NCI-H524 (cell line): ENCODE measurements at regions not wholly inside any gene's neighbourhood (a gene's known extent, or its start where the extent isn't known, plus 50 kb on each side); places are given as distances from the start of the nearest gene placed in this dataset.
"Not testable (repeated sequence)": the region's sequence is repeated elsewhere in the genome, so short reads cannot be mapped to it uniquely, and the experiment has no call there.

Source experiments
- DNase-seq, 2 experiments: peaks; one replicate each; lab custom pipeline; 2025; lab: John Stamatoyannopoulos, UW

DNA sequence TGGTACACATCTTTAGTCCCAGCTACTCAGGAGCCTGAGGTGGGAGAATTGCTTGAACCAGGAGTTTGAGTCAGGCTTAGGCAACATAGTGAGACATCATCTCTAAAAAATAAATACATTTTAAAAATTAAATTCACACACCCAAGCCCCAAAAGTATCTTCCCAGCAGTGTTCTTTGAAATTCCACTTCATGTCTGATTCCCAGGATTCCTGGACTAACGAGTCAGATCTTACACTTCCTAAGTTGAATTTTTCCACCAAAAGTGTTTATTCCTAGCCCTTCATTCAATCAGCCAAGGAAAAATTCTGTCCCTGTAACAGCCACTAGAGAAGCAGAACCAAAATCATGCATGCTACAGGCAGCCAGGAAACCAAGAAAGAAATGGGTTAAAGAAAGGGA is 970.9 kb downstream of the EFNA5 start:
- no peak for DNase-seq

DNA sequence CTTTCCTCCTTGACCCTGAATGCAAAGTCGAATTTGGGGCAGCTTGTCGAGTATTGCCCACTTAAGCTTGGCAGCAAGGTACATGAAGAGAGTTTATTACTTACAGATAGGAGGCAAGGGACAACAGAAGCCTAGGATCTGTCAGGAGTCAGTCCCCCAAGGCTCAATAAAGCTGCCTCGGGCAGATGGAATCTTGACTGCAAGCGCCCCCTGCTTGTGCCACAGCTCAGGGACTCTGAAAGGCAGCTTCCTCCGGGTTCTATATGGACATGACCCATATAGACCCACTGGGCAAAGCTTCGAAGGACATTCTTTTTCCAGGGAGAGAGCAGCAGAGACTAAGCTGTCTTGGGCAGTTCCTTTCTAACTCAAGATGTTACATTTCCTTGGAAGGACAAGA is 971.5 kb downstream of the EFNA5 start:
- DNase-seq = no peak

DNA sequence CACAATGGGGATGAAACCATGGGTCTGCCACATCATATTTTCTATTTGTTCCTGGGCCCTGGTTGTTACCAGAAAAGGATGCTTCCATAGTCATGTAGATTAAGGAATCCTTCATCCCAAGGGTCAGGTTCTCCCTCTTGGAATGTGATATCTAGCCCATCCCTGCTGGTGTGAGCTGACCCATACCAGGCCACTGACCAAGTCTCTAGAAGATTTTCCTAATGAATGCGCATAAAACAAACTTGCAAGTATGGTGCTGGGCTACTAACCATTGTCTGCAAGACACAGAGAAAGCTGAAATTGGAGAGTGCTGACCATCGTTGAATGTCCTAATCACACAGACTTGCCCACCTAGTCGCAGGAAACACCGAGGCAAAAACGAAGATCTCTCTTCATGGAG is 972.6 kb downstream of the EFNA5 start:
- no peak for DNase-seq

DNA sequence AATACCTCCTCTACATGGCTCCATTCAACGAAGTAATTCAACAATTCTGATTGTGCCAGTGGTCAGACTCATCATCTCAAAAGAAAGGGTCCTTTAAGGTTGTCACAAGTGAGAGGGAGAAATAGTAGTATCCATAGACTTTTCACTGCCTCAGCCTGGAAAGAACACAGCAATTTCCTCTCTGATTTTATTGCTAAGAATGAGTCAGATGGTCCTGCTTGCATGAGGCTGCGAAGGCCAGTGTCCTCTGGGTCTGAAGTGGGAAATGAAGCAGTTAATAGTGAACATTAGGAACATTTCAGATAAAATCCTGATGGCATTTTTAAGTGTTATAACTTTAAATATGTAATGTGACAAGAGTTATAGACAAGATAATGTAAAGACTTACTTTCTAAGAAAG is 979.0 kb downstream of the EFNA5 start:
- DNase-seq = no peak

DNA sequence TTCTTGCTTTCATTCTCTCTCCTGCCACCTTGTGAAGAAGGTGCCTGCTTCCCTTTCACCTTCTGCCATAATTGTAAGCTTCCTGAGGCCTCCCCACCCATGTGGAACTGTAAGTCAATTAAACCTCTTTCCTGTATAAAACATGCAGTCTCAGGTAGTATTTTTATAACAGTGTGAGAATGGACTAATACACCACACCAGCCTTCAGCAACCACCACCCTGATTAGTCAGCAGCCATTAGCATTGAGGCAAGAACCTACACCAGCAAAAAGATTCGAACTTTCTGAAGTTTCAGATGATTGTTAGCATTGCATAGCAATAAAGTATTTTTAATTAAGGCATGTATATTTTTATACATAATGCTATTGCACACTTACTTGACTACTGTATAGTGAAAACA is 980.2 kb downstream of the EFNA5 start:
- no peak for DNase-seq

DNA sequence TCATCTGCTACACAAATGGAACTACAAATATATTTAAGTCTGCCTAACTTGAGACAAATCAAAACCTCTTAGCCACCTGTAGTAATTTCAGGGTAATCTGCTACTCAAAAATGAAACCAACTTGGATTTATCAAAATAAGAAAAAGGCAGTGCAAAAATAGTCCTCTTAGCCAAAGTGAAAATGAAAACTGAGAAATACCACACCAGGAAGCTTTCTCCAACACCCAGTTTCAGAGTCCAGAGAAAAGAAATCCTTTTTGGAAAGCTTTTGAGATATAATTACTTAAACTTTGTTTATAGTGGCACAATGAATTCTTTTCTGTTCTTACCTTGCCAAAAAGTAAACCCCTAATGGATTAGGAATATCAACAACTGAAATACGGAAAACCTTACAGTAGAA is 990.4 kb downstream of the EFNA5 start:
- no peak for DNase-seq

DNA sequence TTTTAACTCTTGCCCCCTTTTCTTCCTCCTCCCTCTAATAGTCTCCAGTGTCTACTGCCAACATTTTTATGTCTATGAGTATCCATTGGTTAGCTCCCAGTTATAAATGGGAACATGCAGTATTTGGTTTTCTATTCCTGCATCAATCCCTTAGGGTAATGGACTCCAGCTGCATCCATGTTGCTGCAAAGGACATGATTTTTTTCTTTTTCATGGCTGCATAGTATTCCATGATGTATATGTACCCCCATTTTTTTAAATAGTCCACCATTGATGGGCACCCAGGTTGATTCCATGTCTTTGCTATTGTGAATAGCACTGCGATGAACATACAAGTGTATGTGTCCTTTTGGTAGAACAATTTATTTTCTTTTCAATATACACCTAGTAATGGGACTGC is 993.7 kb downstream of the EFNA5 start:
- no peak for DNase-seq

DNA sequence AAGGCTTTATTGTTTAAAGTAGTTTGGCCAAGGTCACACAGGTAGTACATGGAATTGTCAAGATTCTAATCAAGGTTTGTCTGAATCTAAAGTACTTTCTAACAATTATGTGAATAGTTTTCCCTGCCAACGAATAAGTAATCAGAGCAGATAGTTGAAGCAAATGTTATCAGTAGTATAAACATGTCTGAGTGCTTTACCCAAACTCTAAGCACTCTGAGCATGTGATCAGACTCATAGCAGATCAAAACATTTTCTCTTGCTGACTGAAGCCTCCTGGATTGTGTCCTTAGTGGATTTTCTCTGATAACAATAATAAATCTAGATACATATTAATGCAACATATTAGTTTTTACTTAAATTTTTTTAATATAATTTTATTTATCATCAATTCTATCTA is 995.0 kb downstream of the EFNA5 start:
- DNase-seq = no peak

DNA sequence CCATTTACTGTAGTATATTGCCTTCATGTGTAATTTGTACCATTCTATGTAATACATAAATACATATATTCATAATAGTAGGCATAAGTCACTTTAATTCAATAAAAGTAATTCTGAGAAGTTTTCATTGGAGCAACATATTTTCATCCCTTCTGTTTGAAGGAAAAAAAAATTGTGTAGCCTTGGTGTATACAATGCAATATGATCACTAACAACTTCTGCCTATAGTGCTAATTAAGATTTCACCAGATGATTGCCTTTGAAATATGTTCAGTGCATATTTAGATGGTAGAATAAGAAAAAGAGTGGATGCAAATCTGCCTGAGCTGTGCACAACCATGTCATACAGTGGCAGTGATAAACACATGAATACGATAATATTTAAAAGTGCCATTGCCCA is 996.8 kb downstream of the EFNA5 start:
- no peak for DNase-seq

DNA sequence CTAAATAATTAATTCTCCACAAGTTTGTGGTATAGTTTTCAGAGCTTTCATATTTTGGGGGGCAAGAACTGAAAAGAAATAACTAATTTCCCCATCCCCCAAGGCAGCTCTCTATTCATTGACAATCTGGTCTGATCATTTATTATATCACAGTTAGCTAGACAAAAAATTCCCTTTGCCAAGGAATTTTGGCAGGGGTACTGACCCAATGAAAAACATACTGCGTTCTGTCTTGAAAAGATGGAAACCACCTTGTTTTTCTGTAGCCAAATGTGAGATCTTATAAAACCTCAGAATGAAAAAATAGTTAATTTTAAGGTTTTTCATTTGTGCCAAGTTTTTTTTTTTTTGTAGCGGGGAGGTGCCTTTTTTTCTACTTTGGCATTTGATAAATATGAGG is 1008.9 kb downstream of the EFNA5 start:
- DNase-seq = no peak

DNA sequence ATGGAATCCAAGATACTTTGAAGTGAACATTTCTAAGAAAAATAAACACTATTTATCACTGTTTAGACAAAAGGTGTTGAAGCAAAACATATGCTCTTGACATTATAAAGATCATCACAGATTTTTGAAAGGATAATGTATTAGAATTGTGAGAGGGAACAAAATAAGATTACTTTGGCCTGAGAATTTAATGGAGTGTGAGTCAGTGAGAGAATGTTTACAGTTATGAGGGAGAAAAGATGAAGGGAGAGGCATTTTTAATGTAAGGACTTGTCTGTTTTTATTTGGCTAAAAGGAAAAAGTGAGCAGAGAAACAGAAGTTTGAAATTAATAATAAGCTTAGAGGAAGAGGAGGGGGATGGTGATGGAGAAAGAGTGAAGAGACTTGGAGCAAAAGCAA is 1010.1 kb downstream of the EFNA5 start:
- no peak for DNase-seq

DNA sequence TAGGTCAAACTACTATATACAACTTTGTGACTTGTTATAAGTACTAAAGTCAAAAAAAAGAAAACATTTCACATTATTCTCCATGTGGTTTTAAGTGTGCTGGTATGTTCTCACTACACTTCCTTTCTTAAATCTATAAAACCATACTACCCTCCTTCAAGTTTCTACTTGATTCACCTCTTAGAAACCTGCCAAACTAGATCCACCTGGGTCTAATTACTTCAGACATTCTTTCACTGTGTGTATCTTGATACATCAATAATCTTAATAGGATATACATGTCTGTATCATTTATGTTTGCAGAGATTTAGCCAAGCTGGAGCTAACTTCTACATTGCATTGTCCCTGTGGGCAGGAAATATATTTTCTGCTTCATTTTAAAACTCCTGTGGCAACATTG is 1012.6 kb downstream of the EFNA5 start:
- no peak for DNase-seq

DNA sequence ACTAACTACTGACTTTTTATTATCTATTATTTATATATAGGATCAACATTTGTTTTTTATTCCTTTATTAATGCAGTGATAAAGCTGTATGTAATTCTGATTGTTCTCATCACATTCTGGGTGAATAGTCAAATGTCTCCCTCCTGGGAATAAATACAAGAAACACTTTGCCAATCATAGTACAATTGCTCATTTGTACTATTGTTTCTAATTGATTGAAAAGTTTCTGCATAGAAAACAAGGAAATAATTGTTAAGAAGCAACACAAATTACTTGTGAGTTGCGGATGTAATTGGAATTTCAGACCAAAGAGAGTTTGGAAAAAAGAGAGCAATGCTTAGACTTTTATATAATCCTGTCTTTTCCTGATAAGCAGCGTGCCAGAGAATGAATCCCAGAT is 1013.9 kb downstream of the EFNA5 start:
- no peak for DNase-seq

DNA sequence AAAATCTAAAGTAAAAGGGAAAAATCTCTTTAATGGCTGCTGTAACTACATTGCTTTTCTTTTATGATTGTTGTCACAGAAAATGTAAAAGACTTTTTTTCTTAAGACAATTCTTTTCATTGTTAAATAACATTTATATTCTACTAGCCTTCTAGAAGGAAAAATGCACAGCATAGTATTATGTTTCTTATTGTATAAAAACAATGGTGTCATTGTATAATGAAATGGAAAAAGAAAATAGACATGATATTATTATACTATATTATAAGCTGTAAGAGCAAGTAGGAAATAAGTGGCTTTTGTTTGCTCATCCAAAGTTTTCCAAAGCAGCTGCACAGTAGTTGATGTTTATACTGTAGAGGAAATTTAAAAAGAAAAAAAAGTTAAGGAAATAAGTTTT is 1021.7 kb downstream of the EFNA5 start:
- no peak for DNase-seq

DNA sequence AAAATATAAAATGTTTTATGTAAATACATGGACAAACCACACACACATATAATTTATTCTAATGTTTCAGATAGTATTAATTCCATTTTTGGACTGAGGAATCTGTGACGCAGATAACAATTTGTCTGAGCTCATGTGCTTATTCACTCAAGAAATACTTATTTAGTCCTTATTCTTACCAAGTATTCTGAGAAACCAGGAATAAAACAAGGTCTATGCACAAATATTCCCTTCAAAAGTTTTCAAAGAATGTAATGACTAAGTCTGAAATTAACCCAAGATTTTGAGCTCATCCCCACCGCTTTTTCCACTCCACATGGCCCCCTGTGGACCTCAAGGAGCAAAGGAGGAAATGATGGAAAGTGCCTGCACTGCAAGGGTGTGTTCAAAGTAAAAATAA is 1022.3 kb downstream of the EFNA5 start:
- no peak for DNase-seq

DNA sequence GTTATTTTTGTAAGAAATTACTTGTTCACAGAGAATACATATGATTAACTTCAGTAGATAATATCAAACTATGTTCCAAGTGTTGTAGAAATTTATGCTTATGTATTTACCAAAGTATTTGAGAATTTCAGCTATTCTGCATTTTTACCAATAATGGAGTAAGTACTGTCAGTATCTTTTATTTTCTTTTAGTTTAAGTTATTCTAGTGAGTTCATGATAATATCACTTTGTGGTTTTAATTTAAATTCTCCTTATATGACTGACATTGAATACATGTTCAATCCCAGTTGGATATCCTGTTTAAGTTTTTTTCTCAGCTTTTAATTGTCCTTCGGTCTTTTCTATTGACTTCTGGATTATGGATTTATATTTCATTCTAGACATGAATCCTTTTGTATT is 1024.6 kb downstream of the EFNA5 start:
- no peak for DNase-seq

DNA sequence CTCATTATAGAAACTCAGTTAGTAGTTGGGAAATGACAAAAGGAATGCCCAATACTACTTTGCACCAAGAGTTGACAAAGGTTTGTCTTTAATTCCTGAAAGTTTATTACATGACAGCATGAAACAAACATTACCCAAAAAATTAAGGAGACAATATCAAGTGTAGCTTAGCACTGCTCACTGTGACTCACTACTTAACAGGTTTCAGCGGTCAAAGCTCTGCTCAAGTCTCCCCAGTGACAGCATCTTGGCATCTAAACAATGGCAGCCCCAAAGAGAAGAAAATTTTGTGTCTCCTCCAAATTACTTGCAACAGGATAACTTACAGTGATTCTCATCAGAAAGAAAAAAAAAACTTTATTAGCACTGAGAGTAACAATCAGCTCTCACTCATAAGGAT is 1030.2 kb downstream of the EFNA5 start:
- no peak for DNase-seq

DNA sequence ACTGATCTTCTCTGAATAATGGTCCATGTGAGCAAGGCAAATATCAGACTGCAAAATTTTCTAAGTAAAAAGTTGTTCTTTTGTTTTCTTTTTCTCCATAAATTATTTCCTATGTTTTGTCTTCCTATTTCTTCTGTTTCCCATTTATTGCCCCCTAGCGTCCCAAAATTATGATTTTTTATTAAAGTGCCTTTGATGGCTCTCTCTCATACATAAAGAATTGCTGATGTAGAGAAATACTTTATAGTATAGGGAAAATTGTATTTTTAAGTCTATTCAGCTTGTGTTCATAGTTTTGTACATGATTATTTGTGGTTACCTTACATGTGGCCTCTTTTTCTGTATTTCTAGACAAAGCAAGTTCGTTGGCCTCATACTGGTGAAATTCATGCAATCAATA is 1031.2 kb downstream of the EFNA5 start:
- DNase-seq = no peak

DNA sequence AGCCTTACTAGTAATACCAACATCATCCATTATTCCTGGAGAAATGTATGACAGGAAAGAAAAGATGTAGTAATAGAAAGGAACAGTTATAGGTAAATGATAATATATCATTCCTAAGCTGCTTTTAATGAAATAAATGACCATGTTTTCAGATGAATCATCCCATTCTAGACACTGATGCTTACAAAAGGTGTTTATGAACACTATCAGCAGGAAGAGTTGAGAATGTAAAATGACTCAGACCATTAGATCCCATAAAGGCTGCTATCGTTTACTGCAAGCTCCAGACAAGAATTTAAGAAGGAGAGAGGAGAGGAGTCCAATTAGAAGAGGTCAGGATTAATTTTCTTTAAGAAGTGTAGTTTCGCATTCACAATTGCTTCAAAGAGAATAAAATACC is 1033.5 kb downstream of the EFNA5 start:
- DNase-seq = no peak

DNA sequence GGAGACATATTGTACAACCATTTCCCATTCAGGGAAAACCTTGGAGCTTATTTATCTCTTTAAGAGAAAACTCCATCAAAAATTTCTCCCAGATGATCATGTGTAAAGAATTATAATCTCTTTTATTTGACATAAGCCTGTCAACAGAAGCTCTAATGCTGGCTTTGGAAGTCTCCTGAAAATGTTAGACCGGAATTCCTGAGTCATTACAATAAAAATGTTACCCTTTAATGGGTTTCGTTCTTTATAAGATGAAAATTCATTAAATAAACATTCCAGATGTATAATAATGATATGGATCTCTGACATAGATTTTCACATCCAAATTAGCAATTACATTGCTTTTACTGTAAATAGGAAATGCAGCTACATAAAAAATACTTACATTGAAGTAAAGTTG is 1036.4 kb downstream of the EFNA5 start:
- no peak for DNase-seq

DNA sequence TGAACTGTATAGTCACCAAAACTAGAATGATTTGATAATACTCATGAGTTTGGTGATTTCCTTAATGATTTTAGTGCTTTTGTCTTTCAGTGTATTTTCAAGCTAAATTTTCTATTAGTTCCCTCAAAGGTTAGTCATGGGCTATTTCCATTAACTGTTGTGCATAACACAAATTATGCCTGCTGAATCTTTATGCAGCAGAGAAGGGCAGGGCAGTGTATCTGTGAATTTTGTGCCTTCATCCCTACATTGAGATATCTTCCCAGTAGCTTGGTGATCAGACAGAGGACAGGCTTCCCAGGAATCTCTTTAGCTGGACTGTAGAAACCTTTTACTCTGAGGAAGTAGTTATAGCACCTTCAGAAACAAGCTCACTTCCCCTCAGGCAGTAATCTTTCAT is 1036.9 kb downstream of the EFNA5 start:
- DNase-seq = no peak

DNA sequence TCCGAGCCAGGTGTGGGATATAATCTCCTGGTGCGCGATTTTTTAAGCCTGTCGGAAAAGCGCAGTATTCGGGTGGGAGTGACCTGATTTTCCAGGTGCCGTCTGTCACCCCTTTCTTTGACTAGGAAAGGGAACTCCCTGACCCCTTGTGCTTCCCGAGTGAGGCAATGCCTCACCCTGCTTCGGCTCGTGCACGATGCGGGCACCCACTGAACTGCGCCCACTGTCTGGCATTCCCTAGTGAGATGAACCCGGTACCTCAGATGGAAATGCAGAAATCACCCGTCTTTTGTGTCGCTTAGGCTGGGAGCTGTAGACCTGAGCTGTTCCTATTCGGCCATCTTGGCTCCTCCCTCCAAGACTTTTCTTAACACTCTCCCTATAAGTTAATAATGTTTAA is 1042.3 kb downstream of the EFNA5 start:
- not testable (repeated sequence) for DNase-seq

DNA sequence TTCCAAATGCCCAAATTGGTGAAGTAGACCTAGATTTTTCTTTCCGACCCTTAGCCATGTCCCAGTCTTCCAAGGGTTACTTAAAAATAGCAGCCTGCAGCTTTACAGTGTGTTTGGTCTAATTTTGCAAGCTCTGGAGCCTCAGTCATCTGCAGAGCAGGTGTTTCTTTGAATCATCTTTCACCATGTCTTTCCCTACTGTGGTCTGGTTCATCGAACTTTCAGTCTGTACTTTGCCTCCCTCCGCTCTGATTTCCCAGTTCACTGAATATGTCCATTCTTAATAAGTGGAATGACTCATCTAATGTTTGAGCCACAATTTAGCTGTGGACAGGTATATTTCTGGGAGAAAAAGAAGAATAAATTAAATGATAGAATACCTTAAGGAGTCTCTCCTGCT is 1060.7 kb downstream of the EFNA5 start:
- no peak for DNase-seq

DNA sequence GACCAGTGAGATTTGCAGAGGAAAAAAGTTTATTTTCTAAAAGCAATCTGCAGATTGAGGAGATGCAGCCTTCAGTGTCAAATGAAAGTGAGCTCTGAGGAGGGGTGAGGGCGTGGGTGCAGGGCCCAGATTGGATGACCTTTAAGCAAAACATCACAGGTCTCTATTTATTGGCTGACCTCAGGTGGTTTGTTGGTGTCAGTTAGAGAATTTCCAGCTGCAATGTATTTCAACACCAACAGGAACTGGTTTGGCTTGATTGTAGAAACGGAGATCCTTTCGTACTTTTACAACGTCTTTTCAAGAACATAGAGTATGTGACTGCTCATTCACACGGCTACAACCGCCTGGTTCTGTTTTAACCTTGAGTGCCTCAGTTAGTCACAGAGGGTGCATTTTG is 1069.1 kb downstream of the EFNA5 start:
- no peak for DNase-seq

DNA sequence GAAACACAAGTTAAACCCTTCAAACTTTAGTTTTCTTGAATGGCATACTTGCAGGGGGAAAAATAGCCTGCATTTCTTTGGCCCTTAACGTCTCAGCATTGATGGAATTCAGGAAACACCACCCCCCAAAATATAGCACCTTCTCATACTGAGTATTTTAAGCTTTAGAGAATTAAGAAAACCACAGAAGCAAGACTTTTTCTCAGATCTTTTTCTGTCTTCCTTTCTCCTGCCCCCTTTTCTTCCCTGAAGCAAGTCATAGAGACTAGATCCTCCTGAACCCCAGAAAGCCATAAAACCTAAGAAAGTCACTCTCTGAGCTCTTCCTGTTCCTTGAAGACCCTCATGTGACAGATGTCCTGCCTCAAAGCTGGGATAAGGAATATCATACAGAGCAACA is 1069.9 kb downstream of the EFNA5 start:
- DNase-seq = no peak
